Vagina (tissue), 2 donors: ENCODE measurements at regions not wholly inside any gene's neighbourhood (a gene's known extent, or its start where the extent isn't known, plus 50 kb on each side); places are given as distances from the start of the nearest gene placed in this dataset.

Source experiments
- POLR2A ChIP-seq, 2 donors: fragments of 450-650 bp; IDR thresholded peaks; one replicate each; pipeline ENCODE4 v1.6.1; 2017; ENCODE audit warnings: antibody characterized with exemption in 2 of 2, mild to moderate bottlenecking in 2 of 2, moderate library complexity in 2 of 2
- TF ChIP-seq, protein P1 (sequence below), 3 experiments: fragments of 450-650 bp in 2 of 3; fragments of 200-600 bp in 1 of 3; sonication (generic) in 1 of 3; IDR thresholded peaks; one replicate each; pipeline ENCODE4 v1.5.1; 2017 to 2019; ENCODE audit warnings: antibody characterized with exemption in 3 of 3, mild to moderate bottlenecking in 2 of 3, moderate library complexity in 2 of 3

DNA sequence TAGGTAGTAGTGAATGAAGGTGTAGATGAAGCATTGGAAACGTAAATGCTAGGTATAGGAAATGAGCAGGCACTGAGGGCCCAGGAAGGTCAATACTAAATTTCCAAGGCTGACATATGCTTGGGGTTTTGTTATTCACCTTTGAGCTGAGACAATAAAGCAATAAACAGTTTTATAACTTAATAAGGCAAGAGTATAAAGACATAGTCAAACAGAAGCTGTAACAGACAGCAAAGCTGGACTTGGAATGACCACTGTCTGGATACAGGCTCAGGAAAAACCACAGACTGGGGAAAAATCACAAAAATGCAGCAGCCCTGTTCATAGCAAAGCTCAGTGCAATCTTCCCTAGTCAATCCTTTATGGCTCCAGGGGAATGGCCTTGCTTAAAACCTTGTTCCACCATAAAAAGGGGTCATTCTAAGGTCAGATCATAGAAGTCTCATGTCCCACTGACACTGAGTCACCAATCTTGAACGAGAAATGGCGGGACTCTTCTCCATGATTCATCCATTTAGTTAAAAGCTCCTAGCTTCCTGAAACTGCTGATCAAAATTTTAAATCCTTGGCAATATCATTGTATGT is 493.3 kb downstream of the CMPK2 start:
- TF ChIP-seq, protein P1, sequence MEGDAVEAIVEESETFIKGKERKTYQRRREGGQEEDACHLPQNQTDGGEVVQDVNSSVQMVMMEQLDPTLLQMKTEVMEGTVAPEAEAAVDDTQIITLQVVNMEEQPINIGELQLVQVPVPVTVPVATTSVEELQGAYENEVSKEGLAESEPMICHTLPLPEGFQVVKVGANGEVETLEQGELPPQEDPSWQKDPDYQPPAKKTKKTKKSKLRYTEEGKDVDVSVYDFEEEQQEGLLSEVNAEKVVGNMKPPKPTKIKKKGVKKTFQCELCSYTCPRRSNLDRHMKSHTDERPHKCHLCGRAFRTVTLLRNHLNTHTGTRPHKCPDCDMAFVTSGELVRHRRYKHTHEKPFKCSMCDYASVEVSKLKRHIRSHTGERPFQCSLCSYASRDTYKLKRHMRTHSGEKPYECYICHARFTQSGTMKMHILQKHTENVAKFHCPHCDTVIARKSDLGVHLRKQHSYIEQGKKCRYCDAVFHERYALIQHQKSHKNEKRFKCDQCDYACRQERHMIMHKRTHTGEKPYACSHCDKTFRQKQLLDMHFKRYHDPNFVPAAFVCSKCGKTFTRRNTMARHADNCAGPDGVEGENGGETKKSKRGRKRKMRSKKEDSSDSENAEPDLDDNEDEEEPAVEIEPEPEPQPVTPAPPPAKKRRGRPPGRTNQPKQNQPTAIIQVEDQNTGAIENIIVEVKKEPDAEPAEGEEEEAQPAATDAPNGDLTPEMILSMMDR (IDR thresholded peaks at IDR 0.05), result no peak
- TF ChIP-seq POLR2A (IDR thresholded peaks at IDR 0.05), result no peak
